NT2/D1 (cell line): ENCODE measurements at regions not wholly inside any gene's neighbourhood (a gene's known extent, or its start where the extent isn't known, plus 50 kb on each side); places are given as distances from the start of the nearest gene placed in this dataset.
"Not testable (repeated sequence)": the region's sequence is repeated elsewhere in the genome, so short reads cannot be mapped to it uniquely, and the experiment has no call there.

Experiments used
- DNase-seq: peaks from one replicate; pipeline ENCODE4 v3.0.0-alpha.2; 2011; ENCODE audit warnings: low read depth, low spot score
- H3K27me3 ChIP-seq: 2 replicates; pipeline ENCODE4 v1.6.0; 2011; ENCODE audit warnings: mild to moderate bottlenecking; ENCODE audit not compliant: insufficient read length, insufficient read depth
- H3K36me3 ChIP-seq: 2 replicates; pipeline ENCODE4 v1.6.1; 2011; ENCODE audit warnings: mild to moderate bottlenecking, low read length, mixed read lengths; ENCODE audit not compliant: insufficient read depth, insufficient read length
- H3K4me1 ChIP-seq: 2 replicates; pipeline ENCODE4 v1.5.1; 2011; ENCODE audit not compliant: insufficient read depth, insufficient read length
- H3K4me3 ChIP-seq: 2 replicates; pipeline ENCODE4 v1.5.1; 2011; ENCODE audit warnings: low read depth; ENCODE audit not compliant: insufficient read length
- H3K9ac ChIP-seq: 2 replicates; pipeline ENCODE4 v1.6.0; 2011; ENCODE audit warnings: low read depth; ENCODE audit not compliant: insufficient read length
- H3K9me3 ChIP-seq: 2 replicates; pipeline ENCODE4 v1.5.1; 2011; ENCODE audit warnings: mild to moderate bottlenecking, low read length; ENCODE audit not compliant: insufficient read depth
- SUZ12 ChIP-seq: IDR thresholded peaks from 2 replicates; pipeline ENCODE4 v1.6.1; 2011; ENCODE audit not compliant: insufficient read length, insufficient read depth; ENCODE audit errors: extremely low read depth
- YY1 ChIP-seq: IDR thresholded peaks from 2 replicates; pipeline ENCODE4 v1.6.1; 2011; ENCODE audit not compliant: insufficient read length, insufficient read depth
- ZNF274 ChIP-seq: IDR thresholded peaks from 2 replicates; pipeline ENCODE4 v1.6.1; 2011; ENCODE audit warnings: mild to moderate bottlenecking, low read depth, low read length

- Histone ChIP-seq H3K4me3 (no peak overlapping the region), H3K36me3 (no peaks in the 10 kb centered on the region), H3K27me3 (no peaks in the 10 kb centered on the region), H3K9ac (no peak overlapping the region), H3K9me3 (peaks cover 9% of the 10 kb centered on the region; the same call in 1 of the 2 replicates), H3K4me1 (no peaks in the 10 kb centered on the region)
- no peak for DNase-seq
- no peak for TF ChIP-seq SUZ12
- TF ChIP-seq ZNF274, result no peak
- no peak for TF ChIP-seq YY1
Observed at GRCh38 chrX:106467943-106468342, 143.8 kb upstream of the RADX start.

- H3K4me1 ChIP-seq, result no peaks in the 10 kb centered on the region
- no peak overlapping the region for H3K9ac ChIP-seq
- no peaks in the 10 kb centered on the region for H3K36me3 ChIP-seq
- DNase-seq, result no peak
- TF ChIP-seq SUZ12, result no peak
- no peak for TF ChIP-seq ZNF274
- no peak for TF ChIP-seq YY1
- peaks cover 9% of the 10 kb centered on the region; the same call in 1 of the 2 replicates for H3K9me3 ChIP-seq
- H3K27me3 ChIP-seq, result no peaks in the 10 kb centered on the region
- H3K4me3 ChIP-seq, result no peak overlapping the region
Observed at GRCh38 chrX:106468433-106468832, 143.3 kb upstream of the RADX start.

- Histone ChIP-seq H3K4me1 (no peaks in the 10 kb centered on the region), H3K9ac (no peak overlapping the region), H3K9me3 (no peaks in the 10 kb centered on the region; the same call in 1 of the 2 replicates), H3K4me3 (no peak overlapping the region), H3K36me3 (no peaks in the 10 kb centered on the region), H3K27me3 (no peaks in the 10 kb centered on the region)
- TF ChIP-seq ZNF274 (no peak), YY1 (no peak), SUZ12 (no peak)
- DNase-seq, result no peak
Observed at GRCh38 chrX:106479920-106480319, 131.9 kb upstream of the RADX start.

GRCh38 chrX:106481341-106481740 is 130.4 kb upstream of the RADX start:
- Histone ChIP-seq H3K4me1 (no peaks in the 10 kb centered on the region), H3K9me3 (no peaks in the 10 kb centered on the region), H3K27me3 (no peaks in the 10 kb centered on the region), H3K9ac (no peak overlapping the region), H3K4me3 (no peak overlapping the region), H3K36me3 (no peaks in the 10 kb centered on the region)
- peak; percentile 43 for DNase-seq
- TF ChIP-seq SUZ12, result no peak
- TF ChIP-seq ZNF274, result no peak
- TF ChIP-seq YY1, result no peak

GRCh38 chrX:106484233-106484632 is 127.5 kb upstream of the RADX start:
- no peak for DNase-seq
- no peaks in the 10 kb centered on the region for H3K27me3 ChIP-seq
- no peak for TF ChIP-seq ZNF274
- TF ChIP-seq YY1, result no peak
- TF ChIP-seq SUZ12, result no peak
- no peak overlapping the region for H3K9ac ChIP-seq
- H3K36me3 ChIP-seq, result no peaks in the 10 kb centered on the region
- no peak overlapping the region for H3K4me3 ChIP-seq
- no peaks in the 10 kb centered on the region for H3K4me1 ChIP-seq
- H3K9me3 ChIP-seq, result no peaks in the 10 kb centered on the region

- H3K9me3 ChIP-seq, H3K27me3 ChIP-seq, H3K4me3 ChIP-seq, H3K4me1 ChIP-seq, H3K9ac ChIP-seq, H3K36me3 ChIP-seq: not testable (repeated sequence)
- DNase-seq, result peak; percentile 43
Observed at GRCh38 chrX:106493210-106493816, 118.5 kb upstream of the RADX start.

- no peak overlapping the region for H3K9ac ChIP-seq
- H3K36me3 ChIP-seq, result no peaks in the 10 kb centered on the region
- H3K4me3 ChIP-seq, result no peak overlapping the region
- H3K4me1 ChIP-seq, result no peaks in the 10 kb centered on the region
- TF ChIP-seq SUZ12, result no peak
- TF ChIP-seq ZNF274, result no peak
- TF ChIP-seq YY1, result no peak
- no peaks in the 10 kb centered on the region for H3K27me3 ChIP-seq
- no peaks in the 10 kb centered on the region; the same call in 1 of the 2 replicates for H3K9me3 ChIP-seq
- no peak for DNase-seq
Observed at GRCh38 chrX:106499473-106499872, 112.3 kb upstream of the RADX start.
